NCI-H2196 (cell line): ENCODE measurements at regions not wholly inside any gene's neighbourhood (a gene's known extent, or its start where the extent isn't known, plus 50 kb on each side); places are given as distances from the start of the nearest gene placed in this dataset.
A peak's percentile ranks its signal among the peaks of the same experiment; 100 is the strongest.
"Not testable (repeated sequence)": the region's sequence is repeated elsewhere in the genome, so short reads cannot be mapped to it uniquely, and the experiment has no call there.

Experiments used
- DNase-seq: peaks from one replicate; lab custom pipeline; 2025; ENCODE audit not compliant: unreplicated experiment; lab: John Stamatoyannopoulos, UW

DNA sequence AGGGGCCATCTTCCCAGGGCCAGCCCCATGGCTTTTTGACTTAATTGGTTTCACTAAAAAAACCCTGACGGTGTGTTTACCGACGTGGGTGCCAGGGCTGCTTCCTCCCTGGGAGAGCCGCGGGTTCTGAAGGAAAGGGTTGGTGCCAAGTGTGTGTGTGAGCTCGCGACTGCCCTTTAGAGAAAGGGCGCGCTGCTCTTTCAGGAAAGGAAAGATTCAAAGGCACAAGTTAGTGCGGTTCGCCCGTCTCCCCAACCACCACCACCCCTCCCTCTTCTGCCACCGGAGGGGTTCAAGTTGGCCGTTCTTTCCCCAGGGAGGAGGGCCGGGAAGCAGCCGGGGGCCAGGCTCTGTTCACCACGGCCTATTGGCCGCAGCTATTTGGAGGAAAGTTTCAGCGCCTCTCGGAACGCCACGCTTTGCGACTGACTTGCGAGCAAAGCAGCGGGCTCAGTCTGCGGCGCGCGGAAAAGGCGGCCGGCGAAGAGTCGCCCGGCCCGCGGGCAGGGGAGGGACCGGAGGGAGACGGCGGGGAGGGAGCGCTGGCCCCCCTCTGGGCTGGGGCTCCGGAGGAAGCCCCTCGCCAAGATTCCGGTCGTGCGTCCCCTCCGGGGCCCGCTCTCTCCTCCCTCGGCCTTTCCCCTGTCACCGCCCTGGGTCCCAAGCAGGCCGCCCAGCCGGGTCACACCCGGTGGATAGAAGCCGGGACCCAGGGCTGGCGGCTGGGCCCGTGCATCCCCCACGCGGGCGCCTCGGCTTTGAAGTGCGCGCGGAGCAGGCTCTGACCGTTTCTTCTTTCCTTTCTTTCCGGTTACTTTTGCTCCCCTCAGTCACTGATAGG is 165.9 kb upstream of the PPP1R3A start:
- peak; percentile 9 for DNase-seq

GRCh38 chr7:114084002-114084471 is 165.2 kb upstream of the PPP1R3A start:
- no peak for DNase-seq

DNA sequence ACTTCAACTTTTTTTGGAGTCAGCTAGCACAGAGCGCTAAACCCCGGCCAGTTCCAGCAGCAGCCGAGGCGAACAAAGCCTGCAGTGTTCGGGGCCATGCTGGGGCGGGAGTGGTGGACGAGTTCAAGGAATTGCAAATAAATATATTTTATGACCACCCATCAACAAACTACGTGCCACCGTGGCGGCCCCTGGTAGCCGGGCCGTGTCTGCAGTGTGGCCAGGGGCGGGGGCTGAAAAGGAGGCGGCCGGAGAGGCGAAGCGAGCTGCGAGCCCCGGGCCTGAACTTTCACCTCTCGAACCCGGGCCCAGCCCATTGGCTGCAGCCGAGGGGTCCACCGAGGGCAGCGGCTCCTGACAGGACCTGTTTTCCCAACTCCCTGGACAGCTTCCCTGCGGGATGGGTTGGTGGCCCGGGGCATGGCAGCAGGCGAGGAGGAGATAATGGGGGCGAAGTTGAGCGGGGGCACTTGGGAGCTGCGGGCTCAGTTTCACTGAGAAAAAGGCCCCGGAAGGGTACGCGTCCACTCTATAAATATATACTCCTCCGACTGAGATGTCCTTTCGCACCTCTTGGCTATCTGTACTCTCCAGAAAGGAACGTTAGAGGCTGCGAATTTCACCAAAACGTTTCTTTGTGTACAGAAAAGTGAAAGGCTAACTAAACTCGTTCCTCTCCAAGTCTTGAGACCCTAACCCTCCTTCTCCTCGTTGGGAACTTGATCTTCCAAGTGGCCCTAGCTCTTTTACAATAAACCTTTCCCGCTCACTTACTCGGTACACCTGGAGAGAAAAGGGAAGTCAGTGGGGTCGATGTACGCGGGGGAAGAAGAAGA is 164.6 kb upstream of the PPP1R3A start:
- no peak for DNase-seq

DNA sequence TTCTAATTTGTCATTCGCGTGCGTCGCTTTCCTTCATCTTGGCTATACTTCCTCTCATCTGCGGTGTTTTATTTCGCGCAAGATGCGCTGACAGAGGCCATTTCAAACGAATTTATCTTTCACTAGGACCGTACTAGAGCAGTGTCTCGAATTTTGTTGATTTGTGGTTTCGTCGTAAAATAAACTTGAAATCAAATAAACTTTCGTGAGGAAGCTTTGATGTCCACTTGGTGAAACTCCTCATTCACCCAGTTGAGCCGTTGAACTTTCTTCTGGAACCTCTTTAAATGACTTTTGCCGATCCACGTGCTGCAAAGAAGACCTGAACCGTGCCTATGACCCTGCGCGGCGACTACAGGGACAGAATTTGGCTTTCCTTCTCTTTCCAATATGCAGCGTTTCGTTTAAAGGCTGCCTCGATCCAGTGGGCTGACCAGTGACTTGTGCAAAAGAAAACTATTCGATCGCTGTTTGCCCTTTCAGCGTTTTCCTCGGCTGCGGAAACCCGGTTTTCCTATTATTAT is 163.9 kb upstream of the PPP1R3A start:
- no peak for DNase-seq

GRCh38 chr7:114081606-114082425 is 163.0 kb upstream of the PPP1R3A start:
- peak; percentile 33 for DNase-seq

- DNase-seq, result not testable (repeated sequence)
These were observed 158.3 kb upstream of the PPP1R3A start for GRCh38 chr7:114077158-114077524.

DNA sequence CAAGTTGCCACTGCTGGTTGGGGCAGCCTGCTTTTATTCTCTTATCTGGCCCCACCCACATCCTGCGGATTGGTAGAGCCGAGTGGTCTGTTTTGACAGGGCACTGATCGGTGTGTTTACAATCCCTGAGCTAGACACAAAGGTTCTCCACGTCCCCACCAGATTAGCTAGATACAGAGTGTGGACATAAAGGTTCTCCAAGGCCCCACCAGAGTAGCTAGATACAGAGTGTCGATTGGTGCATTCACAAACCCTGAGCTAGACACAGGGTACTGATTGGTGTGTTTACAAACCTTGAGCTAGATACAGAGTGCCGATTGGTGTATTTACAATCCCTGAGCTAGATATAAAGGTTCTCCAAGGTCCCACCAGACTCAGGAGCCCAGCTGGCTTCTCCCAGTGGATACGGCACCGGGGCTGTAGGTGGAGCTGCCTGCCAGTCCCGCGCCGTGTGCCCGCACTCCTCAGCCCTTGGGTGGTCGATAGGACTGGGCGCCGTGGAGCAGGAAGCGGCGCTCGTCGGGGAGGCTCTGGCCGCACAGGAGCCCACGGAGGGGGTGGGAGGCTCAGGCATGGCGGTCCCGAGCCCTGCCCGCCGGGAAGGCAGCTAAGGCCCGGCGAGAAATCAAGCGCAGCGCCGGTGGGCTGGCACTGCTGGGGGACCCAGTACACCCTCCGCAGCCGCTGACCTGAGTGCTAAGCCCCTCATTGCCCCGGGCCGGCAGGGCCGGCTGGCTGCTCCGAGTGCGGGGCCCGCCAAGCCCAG is 157.8 kb upstream of the PPP1R3A start:
- not testable (repeated sequence) for DNase-seq

DNA sequence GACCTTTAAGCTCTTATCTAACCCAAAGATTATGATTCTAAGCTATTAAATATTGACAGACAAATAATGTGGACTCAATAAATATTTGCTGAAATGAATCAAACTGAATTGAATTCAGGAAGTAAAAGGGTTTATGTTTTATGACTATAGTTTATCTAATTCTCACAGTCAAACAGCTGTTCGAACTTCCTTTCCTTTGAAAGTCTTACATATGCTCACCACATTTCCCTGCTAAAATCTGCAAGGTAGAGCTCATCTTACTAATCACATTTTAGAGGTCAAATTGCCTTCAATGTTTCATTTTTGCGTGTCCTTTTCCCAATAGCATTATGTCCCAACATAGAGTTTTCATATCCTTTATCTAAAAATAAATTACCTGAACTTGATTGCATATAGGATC is 154.9 kb upstream of the PPP1R3A start:
- DNase-seq, result no peak

DNA sequence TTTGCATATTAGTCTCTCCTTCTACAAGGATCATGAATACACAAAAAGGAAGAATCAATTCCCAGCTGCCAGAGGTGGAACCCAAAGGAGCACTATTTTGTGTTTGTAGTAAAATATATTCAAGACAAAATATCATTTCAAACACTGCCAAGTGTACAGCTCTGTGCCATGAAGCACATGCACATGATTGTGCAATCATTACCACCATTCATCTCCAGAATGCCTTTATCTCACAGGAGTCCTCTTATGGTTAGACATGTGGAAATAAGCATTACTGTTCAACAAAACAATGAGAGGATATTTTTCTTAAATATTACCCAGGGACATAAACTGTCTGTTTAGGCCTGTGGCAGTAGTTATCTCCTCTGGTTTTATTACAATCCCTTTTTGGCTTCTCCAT is 151.4 kb upstream of the PPP1R3A start:
- no peak for DNase-seq

DNA sequence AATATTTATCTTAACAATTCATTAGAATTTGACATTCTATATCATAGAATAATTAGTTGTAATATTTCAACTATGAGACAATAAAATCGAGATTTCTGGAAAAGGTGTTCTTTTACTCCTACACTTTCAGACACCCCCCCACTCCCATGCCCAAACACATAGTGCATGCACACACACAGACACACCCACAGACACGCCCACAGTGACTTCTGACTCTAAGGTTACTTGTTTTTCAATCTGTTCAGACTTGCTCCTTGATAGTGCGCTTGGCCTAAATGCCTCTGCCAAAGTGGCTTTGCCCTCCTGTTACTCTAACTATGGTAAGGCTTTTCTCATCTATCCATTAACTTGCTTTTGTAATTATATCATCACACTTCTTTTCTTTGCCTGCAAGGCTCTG is 144.0 kb upstream of the PPP1R3A start:
- DNase-seq, result no peak

- DNase-seq, result no peak
These were observed 133.1 kb upstream of the PPP1R3A start for GRCh38 chr7:114051871-114052331.

DNA sequence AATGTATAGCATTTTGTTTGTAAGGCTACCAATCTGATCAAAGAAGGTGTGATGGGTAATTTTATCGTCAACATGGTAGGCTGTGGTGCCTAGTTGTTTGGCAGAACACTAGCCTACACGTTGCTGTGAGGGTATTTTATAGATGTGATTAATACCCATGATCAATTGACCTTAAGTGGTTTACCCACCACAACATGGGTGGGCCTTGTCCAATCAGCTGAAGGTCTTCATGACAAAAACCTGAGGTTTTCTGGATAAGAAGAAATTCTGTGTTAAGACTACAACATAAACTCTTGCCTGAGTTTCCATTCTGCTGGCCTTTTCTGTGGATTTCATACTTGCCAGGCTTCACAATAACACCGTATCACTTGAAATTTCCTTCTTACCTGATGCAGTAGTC is 131.8 kb upstream of the PPP1R3A start:
- DNase-seq, result no peak

GRCh38 chr7:114048386-114049235 is 129.8 kb upstream of the PPP1R3A start:
- DNase-seq, result peak; percentile 4

DNA sequence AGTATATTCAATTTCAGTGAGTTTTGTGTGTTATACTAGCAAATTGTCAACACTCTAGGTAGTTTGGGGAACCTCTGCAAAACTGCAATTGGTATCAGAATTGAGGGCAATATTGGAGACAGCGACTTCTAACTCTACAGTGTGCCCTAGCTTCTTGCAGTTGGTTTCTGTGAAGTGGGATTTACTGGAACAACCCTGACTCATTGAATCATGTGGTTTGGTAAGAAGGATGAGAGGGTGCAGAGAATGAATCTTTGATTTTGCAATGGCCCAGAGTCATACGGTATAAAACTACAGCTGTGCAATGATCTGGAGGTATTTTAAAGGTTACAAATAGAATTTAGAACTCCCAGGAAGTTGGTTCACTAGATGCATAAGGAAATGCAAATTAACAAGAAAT is 129.1 kb upstream of the PPP1R3A start:
- no peak for DNase-seq

GRCh38 chr7:114033475-114033874 is 114.7 kb upstream of the PPP1R3A start:
- DNase-seq, result no peak

- peak; percentile 81 for DNase-seq
These were observed 107.8 kb upstream of the PPP1R3A start for GRCh38 chr7:114026486-114027089.

DNA sequence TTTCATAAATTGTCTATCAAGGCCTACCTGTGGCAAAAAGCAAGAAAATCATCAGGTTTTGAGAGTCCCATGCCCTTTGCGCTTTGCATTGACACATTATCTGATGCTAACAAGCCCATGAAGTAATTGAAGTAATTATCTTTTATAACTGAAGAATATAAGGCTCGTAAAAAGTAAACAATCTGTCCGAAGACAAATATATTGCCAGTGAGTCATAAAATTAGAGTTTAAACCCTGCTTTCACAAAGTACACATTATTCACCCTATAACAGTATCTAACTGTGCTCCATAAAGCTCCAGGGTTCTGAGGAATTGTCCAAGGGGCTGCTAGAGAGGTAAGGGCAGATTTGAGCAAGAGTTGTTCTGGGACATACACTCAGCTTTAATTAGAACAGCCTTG is 102.3 kb upstream of the PPP1R3A start:
- no peak for DNase-seq

GRCh38 chr7:114008696-114009095 is 89.9 kb upstream of the PPP1R3A start:
- no peak for DNase-seq

DNA sequence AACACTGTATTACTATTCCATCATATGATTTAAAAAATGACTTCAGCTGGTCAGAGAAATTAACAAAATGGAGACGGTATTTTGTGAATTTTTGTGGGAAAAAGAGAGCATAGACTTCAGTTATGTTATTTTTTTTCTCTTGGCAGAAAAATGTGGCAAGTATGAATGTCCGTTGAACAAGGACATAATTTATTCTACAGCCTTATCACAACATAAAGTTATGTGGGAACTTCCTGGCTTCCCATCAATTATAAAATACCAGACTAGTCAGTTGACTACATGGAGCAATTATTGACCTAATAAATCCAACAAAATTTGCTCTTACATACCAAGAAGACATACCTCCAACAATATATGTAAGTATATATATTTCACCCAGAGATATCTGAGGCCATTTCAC is 88.6 kb upstream of the PPP1R3A start:
- no peak for DNase-seq
